Gastroesophageal sphincter (tissue), 4 donors: ENCODE measurements at regions not wholly inside any gene's neighbourhood (a gene's known extent, or its start where the extent isn't known, plus 50 kb on each side); places are given as distances from the start of the nearest gene placed in this dataset.

Experiments used
- ATAC-seq: fragments of 150-250 bp; one replicate; pipeline ENCODE4 v1.9.1; 2016; ENCODE audit warnings: mild to moderate bottlenecking, moderate library complexity
- H3K27ac ChIP-seq, 4 donors: fragments of 200-600 bp; sonication (generic) in 3 of 4; 1 replicate in 3 of 4; 2 replicates in 1 of 4; pipeline ENCODE4 v1.5.1; 2016 to 2019
- H3K27me3 ChIP-seq: fragments of 200-600 bp; sonication (generic); one replicate; pipeline ENCODE4 v1.5.1; 2019
- H3K36me3 ChIP-seq, 2 donors: fragments of 200-600 bp; sonication (generic); one replicate each; pipeline ENCODE4 v1.5.1; 2019; ENCODE audit warnings: control low read depth in 1 of 2
- H3K4me1 ChIP-seq, 3 donors: fragments of 200-600 bp; sonication (generic); 1 replicate in 2 of 3; 2 replicates in 1 of 3; pipeline ENCODE4 v1.5.1; 2016 to 2019; ENCODE audit warnings: control low read depth in 2 of 3
- H3K4me3 ChIP-seq, 2 donors: fragments of 200-600 bp; sonication (generic); one replicate each; pipeline ENCODE4 v1.5.1; 2019; ENCODE audit warnings: mild to moderate bottlenecking in 1 of 2, moderate library complexity in 1 of 2
- H3K9me3 ChIP-seq, 3 donors: fragments of 200-600 bp; sonication (generic); one replicate each; pipeline ENCODE4 v1.5.1; 2017 to 2019; ENCODE audit warnings: control low read depth in 2 of 3
- EP300 ChIP-seq: sonication (generic); formaldehyde crosslinking; IDR thresholded peaks from one replicate; pipeline ENCODE4 v1.6.1; 2017; ENCODE audit warnings: antibody characterized with exemption, mild to moderate bottlenecking
- POLR2A ChIP-seq, 2 donors: fragments of 450-650 bp; IDR thresholded peaks; one replicate each; pipeline ENCODE4 v1.6.1; 2017; ENCODE audit warnings: antibody characterized with exemption in 2 of 2, mild to moderate bottlenecking in 2 of 2, moderate library complexity in 1 of 2
- POLR2AphosphoS5 ChIP-seq: sonication (generic); formaldehyde crosslinking; IDR thresholded peaks from one replicate; pipeline ENCODE4 v1.6.1; 2017; ENCODE audit warnings: antibody characterized with exemption
- WGBS, 2 donors: methylation state at CpG; one replicate each; pipeline ENCODE4 v1.1.5; 2018; ENCODE audit warnings: low coverage in 1 of 2; 5-methylcytosine and 5-hydroxymethylcytosine counted together
- TF ChIP-seq, protein P1 (sequence below), 4 experiments: fragments of 200-600 bp in 2 of 4; fragments of 450-650 bp in 2 of 4; sonication (generic) in 1 of 4; IDR thresholded peaks; one replicate each; pipeline ENCODE4 v1.5.1; 2017 to 2019; ENCODE audit warnings: antibody characterized with exemption in 4 of 4, mild to moderate bottlenecking in 2 of 4, moderate library complexity in 2 of 4

DNA sequence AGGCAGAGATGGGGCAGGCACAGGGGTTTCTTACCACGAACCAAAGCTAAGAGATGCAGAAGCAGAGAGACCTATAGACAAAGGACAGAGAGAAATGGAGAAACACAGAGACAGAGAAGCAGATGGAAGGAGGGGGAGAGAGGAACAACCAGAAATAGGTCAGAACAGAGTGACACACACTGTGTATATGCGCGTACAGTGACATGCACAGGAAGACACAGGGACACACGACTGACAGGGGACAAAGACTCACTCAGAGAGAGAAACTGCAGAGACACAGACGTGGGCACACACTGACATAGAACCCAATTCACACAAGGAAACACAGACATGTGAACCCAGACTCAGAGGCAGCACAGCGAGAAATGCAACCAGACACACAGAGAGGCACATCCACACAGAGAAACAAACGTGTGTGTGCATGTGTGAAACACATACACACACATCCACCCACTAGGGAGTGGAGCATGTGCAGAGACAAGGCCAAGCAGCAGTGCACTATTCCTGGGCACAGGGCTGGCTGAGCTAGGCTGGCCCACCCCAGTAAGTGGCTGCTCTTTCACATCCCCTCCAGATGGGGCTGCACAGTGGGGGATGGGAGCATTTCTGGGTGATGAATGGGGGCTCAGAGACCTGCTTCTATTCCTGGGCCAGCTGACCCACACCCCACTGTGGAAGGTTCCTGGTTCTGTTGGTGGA lies 123.4 kb upstream of the CSF3R start:
- no peak for ATAC-seq
- TF ChIP-seq, protein P1, sequence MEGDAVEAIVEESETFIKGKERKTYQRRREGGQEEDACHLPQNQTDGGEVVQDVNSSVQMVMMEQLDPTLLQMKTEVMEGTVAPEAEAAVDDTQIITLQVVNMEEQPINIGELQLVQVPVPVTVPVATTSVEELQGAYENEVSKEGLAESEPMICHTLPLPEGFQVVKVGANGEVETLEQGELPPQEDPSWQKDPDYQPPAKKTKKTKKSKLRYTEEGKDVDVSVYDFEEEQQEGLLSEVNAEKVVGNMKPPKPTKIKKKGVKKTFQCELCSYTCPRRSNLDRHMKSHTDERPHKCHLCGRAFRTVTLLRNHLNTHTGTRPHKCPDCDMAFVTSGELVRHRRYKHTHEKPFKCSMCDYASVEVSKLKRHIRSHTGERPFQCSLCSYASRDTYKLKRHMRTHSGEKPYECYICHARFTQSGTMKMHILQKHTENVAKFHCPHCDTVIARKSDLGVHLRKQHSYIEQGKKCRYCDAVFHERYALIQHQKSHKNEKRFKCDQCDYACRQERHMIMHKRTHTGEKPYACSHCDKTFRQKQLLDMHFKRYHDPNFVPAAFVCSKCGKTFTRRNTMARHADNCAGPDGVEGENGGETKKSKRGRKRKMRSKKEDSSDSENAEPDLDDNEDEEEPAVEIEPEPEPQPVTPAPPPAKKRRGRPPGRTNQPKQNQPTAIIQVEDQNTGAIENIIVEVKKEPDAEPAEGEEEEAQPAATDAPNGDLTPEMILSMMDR (IDR thresholded peaks at IDR 0.05) = no peak
- TF ChIP-seq EP300 (no peak), POLR2A (IDR thresholded peaks at IDR 0.05) (no peak), POLR2AphosphoS5 (no peak)

DNA sequence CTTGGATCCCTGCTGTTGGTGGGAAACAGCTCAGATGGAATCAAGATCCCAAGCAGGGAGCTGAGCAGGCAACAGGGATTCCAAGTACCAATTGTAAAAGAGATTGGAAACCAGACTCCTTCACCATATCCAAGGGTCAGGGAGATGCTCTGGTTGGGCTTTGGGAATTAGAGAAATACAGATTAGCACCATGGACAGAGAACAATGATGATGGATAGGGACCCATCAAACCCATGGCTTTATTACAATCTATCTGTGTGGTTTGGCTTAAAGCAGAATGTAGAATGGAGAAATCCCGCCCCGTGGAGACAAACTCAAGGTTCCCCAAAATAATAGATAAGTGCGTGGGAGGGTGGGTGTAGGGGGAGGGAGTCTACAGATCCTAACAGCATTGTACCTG lies 120.7 kb upstream of the CSF3R start:
- no peaks in the 10 kb centered on the region for H3K36me3 ChIP-seq
- ATAC-seq = no peak
- TF ChIP-seq, protein P1 (IDR thresholded peaks at IDR 0.05) = no peak
- no peak for TF ChIP-seq POLR2AphosphoS5
- no peak for TF ChIP-seq EP300
- TF ChIP-seq POLR2A (IDR thresholded peaks at IDR 0.05) = no peak
- H3K27me3 ChIP-seq = peaks cover 47% of the 10 kb centered on the region
- no peaks in the 10 kb centered on the region for H3K9me3 ChIP-seq
- WGBS, 2 donors = 60 to 76% methylated on average over 1 to 3 of the region's 3 CpGs
- H3K4me1 ChIP-seq = no peaks in the 10 kb centered on the region
- H3K27ac ChIP-seq = no peak overlapping the region
- H3K4me3 ChIP-seq = no peak overlapping the region

More for the DNA sequence above, 123.4 kb upstream of the CSF3R start:
- Histone ChIP-seq H3K9me3 (no peaks in the 10 kb centered on the region), H3K36me3 (no peaks in the 10 kb centered on the region), H3K27ac (no peak overlapping the region), H3K27me3 (peaks cover 64% of the 10 kb centered on the region), H3K4me3 (no peak overlapping the region), H3K4me1 (no peaks in the 10 kb centered on the region)
- WGBS, 2 donors = 48 to 66% methylated on average over 5 to 7 of the region's 7 CpGs

DNA sequence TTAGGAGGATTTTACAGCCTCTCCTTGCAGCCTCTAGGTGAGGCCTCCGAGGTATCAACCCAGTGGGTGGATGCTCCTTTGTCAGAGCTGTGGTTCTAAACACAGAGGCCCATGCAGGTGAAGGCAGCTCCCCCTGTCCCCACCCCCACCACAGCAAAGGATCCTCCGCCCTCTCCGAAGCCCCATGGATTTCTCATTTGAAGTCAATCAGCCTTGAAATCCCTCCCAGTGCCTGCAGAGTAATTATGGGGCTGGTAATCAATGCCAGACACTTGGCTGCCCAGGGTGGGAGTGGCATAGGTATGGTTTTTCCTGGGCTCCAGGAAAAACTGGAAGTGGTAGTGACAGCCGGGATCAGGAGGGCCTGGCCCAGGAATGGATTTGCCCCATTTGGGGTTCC lies 119.5 kb upstream of the CSF3R start:
- peaks cover 58% of the 10 kb centered on the region for H3K27me3 ChIP-seq
- no peaks in the 10 kb centered on the region for H3K9me3 ChIP-seq
- H3K4me3 ChIP-seq = no peak overlapping the region
- ATAC-seq = no peak
- no peak overlapping the region for H3K27ac ChIP-seq
- H3K36me3 ChIP-seq = no peaks in the 10 kb centered on the region
- H3K4me1 ChIP-seq = no peaks in the 10 kb centered on the region
- no peak for TF ChIP-seq EP300
- no peak for TF ChIP-seq POLR2AphosphoS5
- TF ChIP-seq POLR2A (IDR thresholded peaks at IDR 0.05) = no peak
- TF ChIP-seq, protein P1 (IDR thresholded peaks at IDR 0.05) = no peak
- 40 to 60% methylated on average over 1 of the region's 4 CpGs for WGBS, 2 donors

DNA sequence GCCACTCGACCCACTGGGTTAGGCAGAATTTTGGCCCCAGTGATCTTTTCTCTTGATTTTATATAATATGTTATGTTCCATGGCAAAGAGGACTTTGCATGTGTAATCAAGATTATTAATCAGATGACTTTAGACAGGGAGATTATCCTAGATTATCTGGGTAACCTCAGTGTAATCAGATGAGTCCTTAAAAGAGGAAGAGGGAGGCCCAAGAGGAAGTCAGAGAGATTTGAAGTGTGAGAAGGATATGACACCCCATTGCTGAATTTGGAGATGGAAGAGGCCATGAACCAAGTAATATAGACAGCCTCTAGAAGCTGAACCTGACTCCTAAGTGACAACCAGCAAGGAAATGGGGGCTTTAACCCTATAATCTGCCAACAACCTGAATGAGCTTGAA lies 117.1 kb upstream of the CSF3R start:
- no peak for TF ChIP-seq POLR2AphosphoS5
- no peaks in the 10 kb centered on the region for H3K9me3 ChIP-seq
- no peak overlapping the region for H3K4me3 ChIP-seq
- H3K36me3 ChIP-seq = no peaks in the 10 kb centered on the region
- H3K27ac ChIP-seq = no peak overlapping the region
- H3K27me3 ChIP-seq = peaks cover 71% of the 10 kb centered on the region
- no peaks in the 10 kb centered on the region for H3K4me1 ChIP-seq
- ATAC-seq = no peak
- WGBS, 2 donors = 78 to 100% methylated on average over 1 of the region's 1 CpG

DNA sequence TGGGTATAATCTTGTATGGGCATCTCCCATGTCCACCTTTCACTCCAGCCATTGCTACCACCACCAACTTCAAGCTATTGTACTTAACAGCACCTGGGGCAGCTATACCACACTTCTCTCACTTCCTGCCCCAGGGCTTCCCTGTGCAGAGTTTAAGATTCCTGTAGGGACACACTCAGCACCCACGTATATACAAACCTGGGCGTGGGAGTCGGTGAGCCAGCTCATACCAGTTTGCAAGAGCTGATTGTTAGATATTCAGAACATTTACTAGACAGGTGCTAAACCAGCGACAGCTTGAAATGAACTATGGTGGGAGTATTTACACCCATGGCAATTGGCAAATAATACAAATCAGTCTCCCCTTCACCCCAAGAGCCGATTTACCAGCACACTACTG lies 114.8 kb upstream of the CSF3R start:
- no peak overlapping the region for H3K4me3 ChIP-seq
- TF ChIP-seq POLR2AphosphoS5 = no peak
- no peak for TF ChIP-seq EP300
- no peak for TF ChIP-seq POLR2A (IDR thresholded peaks at IDR 0.05)
- TF ChIP-seq, protein P1 (IDR thresholded peaks at IDR 0.05) = no peak
- peaks cover 79% of the 10 kb centered on the region for H3K27me3 ChIP-seq
- WGBS, 2 donors = 60 to 71% methylated on average over 3 to 5 of the region's 5 CpGs
- H3K27ac ChIP-seq = no peak overlapping the region
- no peaks in the 10 kb centered on the region for H3K9me3 ChIP-seq
- no peaks in the 10 kb centered on the region for H3K4me1 ChIP-seq
- no peak for ATAC-seq
- H3K36me3 ChIP-seq = no peaks in the 10 kb centered on the region
